Mammary epithelial cell (primary cell): ENCODE measurements at regions not wholly inside any gene's neighbourhood (a gene's known extent, or its start where the extent isn't known, plus 50 kb on each side); places are given as distances from the start of the nearest gene placed in this dataset.

Source experiments
- CTCF ChIP-seq, 2 donors: IDR thresholded peaks in 1 of 2; conservative IDR thresholded peaks in 1 of 2; 2 replicates each; pipeline ENCODE4 v1.5.1; 2011 to 2012; ENCODE audit warnings: inconsistent platforms in 2 of 2, low read length in 2 of 2, mild to moderate bottlenecking in 2 of 2, control low read depth in 1 of 2, low read depth in 1 of 2; ENCODE audit not compliant: insufficient read depth in 1 of 2; ENCODE audit errors: extremely low read depth in 1 of 2
- EZH2 ChIP-seq: IDR thresholded peaks from 2 replicates; pipeline ENCODE4 v1.6.1; 2012; ENCODE audit warnings: low read length, inconsistent platforms, borderline replicate concordance

- no peak for TF ChIP-seq CTCF (conservative IDR thresholded peaks at IDR 0.05 in 1 of 2, IDR thresholded peaks at IDR 0.05 in 1 of 2; ENCODE audit: extremely low read depth in 1 of 2, insufficient read depth in 1 of 2, low read depth in 1 of 2, low read length in 2 of 2)
- TF ChIP-seq EZH2, result no peak
Observed at GRCh38 chr5:60210810-60211209, 317.3 kb upstream of the PDE4D start.
